Peyer's patch (tissue), 4 donors: ENCODE measurements at regions not wholly inside any gene's neighbourhood (a gene's known extent, or its start where the extent isn't known, plus 50 kb on each side); places are given as distances from the start of the nearest gene placed in this dataset.

Experiments
- DNase-seq, 3 donors: peaks; one replicate each; pipeline ENCODE4 v3.0.0-alpha.2; 2017 to 2019
- H3K27ac ChIP-seq, 4 donors: fragments of 200-600 bp; sonication (generic); one replicate each; pipeline ENCODE4 v1.5.1; 2016 to 2019
- H3K27me3 ChIP-seq, 2 donors: fragments of 200-600 bp; sonication (generic); one replicate each; pipeline ENCODE4 v1.5.1; 2019
- H3K36me3 ChIP-seq, 3 donors: fragments of 200-600 bp; sonication (generic); one replicate each; pipeline ENCODE4 v1.5.1; 2016 to 2019
- H3K4me1 ChIP-seq, 4 donors: fragments of 200-600 bp; sonication (generic); one replicate each; pipeline ENCODE4 v1.5.1; 2016 to 2019
- H3K4me3 ChIP-seq, 4 donors: fragments of 200-600 bp; sonication (generic); 1 replicate in 3 of 4; 2 replicates in 1 of 4; pipeline ENCODE4 v1.5.1; 2016 to 2019; ENCODE audit warnings: mild to moderate bottlenecking in 1 of 4
- H3K9me3 ChIP-seq, 4 donors: fragments of 200-600 bp; sonication (generic); one replicate each; pipeline ENCODE4 v1.5.1; 2016 to 2019; ENCODE audit warnings: mild to moderate bottlenecking in 1 of 4
- CTCF ChIP-seq, 6 experiments: fragments of 450-650 bp in 4 of 6; fragments of 200-600 bp in 2 of 6; sonication (generic) in 1 of 6; IDR thresholded peaks; one replicate each; pipeline ENCODE4 v1.5.1; 2017 to 2019; ENCODE audit warnings: antibody characterized with exemption in 6 of 6, mild to moderate bottlenecking in 3 of 6, moderate library complexity in 1 of 6
- POLR2A ChIP-seq, 2 donors: fragments of 450-650 bp; IDR thresholded peaks; one replicate each; pipeline ENCODE4 v1.5.1; 2017; ENCODE audit warnings: antibody characterized with exemption in 2 of 2, mild to moderate bottlenecking in 2 of 2, moderate library complexity in 2 of 2

DNA sequence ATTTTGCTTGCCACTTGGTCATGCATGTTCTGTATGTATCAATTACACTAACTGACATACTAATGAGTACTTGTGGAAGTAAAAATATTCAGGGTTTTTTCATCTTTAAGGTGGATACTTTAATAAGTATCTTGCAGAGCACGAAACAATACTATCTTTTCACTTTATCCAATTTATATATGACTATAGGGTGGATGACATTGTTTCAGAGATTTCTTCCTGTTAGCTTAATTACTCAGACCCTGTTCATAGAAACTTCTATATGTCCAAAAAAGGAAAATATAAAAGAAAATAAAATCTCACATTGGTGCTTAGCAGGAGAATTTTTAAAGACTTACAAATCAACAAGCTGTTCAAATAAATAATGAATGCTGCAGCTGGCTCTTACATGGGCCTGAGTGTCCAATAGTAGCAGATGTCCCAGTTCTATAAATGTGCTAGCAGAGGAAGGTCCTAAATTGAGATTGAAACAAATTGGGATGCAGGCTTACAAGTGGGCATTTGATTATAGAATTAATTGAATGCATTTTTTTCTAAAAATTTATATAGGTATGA, 91.5 kb upstream of the THSD7A start:
- H3K27me3 ChIP-seq: no peaks in the 10 kb centered on the region

GRCh38 chr7:11931307-11931706, 99.3 kb upstream of the THSD7A start:
- DNase-seq: no peak
- Histone ChIP-seq H3K27ac (no peak overlapping the region), H3K9me3 (no peaks in the 10 kb centered on the region), H3K4me3 (no peak overlapping the region), H3K4me1 (no peaks in the 10 kb centered on the region), H3K36me3 (no peaks in the 10 kb centered on the region), H3K27me3 (no peaks in the 10 kb centered on the region)
- no peak for TF ChIP-seq POLR2A (IDR thresholded peaks at IDR 0.05)
- no peak for TF ChIP-seq CTCF (IDR thresholded peaks at IDR 0.05)

More for the DNA sequence above, 91.5 kb upstream of the THSD7A start:
- no peak for TF ChIP-seq CTCF (IDR thresholded peaks at IDR 0.05)
- no peak for TF ChIP-seq POLR2A (IDR thresholded peaks at IDR 0.05)
- no peaks in the 10 kb centered on the region for H3K9me3 ChIP-seq
- H3K36me3 ChIP-seq: no peaks in the 10 kb centered on the region
- H3K4me1 ChIP-seq: no peaks in the 10 kb centered on the region
- DNase-seq: no peak
- H3K27ac ChIP-seq: no peak overlapping the region
- no peak overlapping the region for H3K4me3 ChIP-seq

DNA sequence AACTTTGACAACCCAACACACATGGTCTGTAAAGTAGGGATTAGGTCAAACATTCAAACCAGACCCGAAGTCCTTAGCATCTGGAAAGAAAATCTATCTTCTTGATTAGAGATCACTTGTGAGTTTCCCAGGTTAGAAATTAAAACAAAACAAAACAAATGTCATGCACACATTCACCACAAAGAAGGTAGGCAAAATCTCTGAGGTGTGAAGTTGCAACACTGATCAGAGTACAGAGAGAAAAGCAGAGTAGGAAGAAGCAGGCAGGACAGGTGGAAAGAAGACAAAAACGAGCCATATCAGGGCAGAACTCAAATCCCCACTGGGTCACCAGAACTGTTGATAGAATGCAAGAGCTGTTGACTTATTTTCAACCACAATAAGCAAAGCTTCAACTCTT, 102.8 kb upstream of the THSD7A start:
- Histone ChIP-seq H3K36me3 (no peaks in the 10 kb centered on the region), H3K27ac (no peak overlapping the region), H3K27me3 (no peaks in the 10 kb centered on the region), H3K9me3 (no peaks in the 10 kb centered on the region), H3K4me1 (no peaks in the 10 kb centered on the region), H3K4me3 (no peak overlapping the region)
- no peak for TF ChIP-seq POLR2A (IDR thresholded peaks at IDR 0.05)
- TF ChIP-seq CTCF (IDR thresholded peaks at IDR 0.05): no peak
- no peak for DNase-seq

- no peak overlapping the region for H3K4me3 ChIP-seq
- no peak for DNase-seq
- TF ChIP-seq POLR2A (IDR thresholded peaks at IDR 0.05) (no peak), CTCF (IDR thresholded peaks at IDR 0.05) (no peak)
Measured at GRCh38 chr7:11935905-11936304, 103.9 kb upstream of the THSD7A start.

DNA sequence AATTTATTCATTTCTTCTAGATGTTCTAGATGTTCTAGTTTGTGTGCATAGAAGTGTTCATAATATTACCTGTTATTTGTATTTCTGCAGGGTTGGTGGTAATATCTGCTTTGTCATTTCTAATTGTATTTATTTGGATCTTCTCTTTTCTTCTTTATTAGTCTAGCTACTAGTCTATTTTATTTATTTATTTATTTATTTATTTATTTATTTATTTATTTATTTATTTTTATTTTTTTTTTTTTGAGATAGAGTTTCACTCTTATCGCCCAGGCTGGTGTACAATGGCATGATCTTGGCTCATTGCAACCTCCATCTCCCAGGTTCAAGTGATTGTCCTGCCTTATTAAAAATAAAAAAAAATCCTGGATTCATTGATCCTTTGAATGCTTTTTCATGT, 114.8 kb upstream of the THSD7A start:
- H3K4me1 ChIP-seq: no peaks in the 10 kb centered on the region
- H3K36me3 ChIP-seq: no peaks in the 10 kb centered on the region
- H3K4me3 ChIP-seq: no peak overlapping the region
- no peak overlapping the region for H3K27ac ChIP-seq
- no peak for TF ChIP-seq CTCF (IDR thresholded peaks at IDR 0.05)
- DNase-seq: no peak
- no peaks in the 10 kb centered on the region for H3K27me3 ChIP-seq
- no peaks in the 10 kb centered on the region for H3K9me3 ChIP-seq

More at GRCh38 chr7:11935905-11936304, 103.9 kb upstream of the THSD7A start:
- no peaks in the 10 kb centered on the region for H3K4me1 ChIP-seq
- H3K27me3 ChIP-seq: no peaks in the 10 kb centered on the region
- H3K9me3 ChIP-seq: no peaks in the 10 kb centered on the region
- no peaks in the 10 kb centered on the region for H3K36me3 ChIP-seq
- H3K27ac ChIP-seq: no peak overlapping the region

GRCh38 chr7:11950281-11950680, 118.3 kb upstream of the THSD7A start:
- Histone ChIP-seq H3K4me1 (no peaks in the 10 kb centered on the region), H3K4me3 (no peak overlapping the region), H3K36me3 (no peaks in the 10 kb centered on the region), H3K27me3 (no peaks in the 10 kb centered on the region), H3K9me3 (no peaks in the 10 kb centered on the region), H3K27ac (no peak overlapping the region)
- peak in 1 of 3 donors; percentile 20 for DNase-seq
- TF ChIP-seq CTCF (IDR thresholded peaks at IDR 0.05) (no peak), POLR2A (IDR thresholded peaks at IDR 0.05) (no peak)
